ENCODE measurements at regions not wholly inside any gene's neighbourhood (a gene's known extent, or its start where the extent isn't known, plus 50 kb on each side); places are given as distances from the start of the nearest gene placed in this dataset.

DNA sequence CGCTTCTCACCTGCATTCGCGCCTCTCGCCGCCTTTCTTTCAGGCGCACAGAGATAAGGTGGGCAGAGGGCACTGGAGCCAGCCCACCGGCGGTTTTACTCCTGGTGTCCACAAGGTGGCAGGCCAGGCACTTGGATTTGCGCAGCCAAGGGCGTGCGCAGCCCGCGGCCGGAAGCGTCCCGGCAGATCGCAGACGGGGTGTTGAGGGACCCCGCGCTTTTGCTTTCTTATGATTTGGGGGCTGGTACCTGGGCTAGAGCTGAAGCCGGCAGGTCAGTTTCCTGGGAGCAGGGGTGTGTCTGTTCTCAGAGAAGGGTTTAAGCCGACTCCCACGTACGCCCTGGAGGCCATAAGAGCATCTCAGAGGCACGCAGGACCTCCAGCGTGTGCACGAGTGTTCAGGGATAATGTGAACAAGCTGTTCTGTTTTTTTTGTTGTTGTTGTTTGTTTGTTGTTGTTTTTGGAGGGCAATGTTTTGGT lies 305.6 kb upstream of the CXCR4 start:
- Histone ChIP-seq H3K36me3 (no peaks in the 10 kb centered on the region), H3K9me3 (no peaks in the 10 kb centered on the region), H3K27me3 (peaks cover 0 to 34% of the 10 kb centered on the region in 2 donors), H3K4me3 (peak overlapping the region in 1 of 2 donors; percentile 23), H3K27ac (no peak overlapping the region), H3K4me1 (peaks cover 0 to 11% of the 10 kb centered on the region in 2 donors)
- TF ChIP-seq CTCF (IDR thresholded peaks at IDR 0.05): peak; percentile 81 to 90
- intact Hi-C loops (cut with DNase I): no loop called here
- DNase-seq (peak; percentile 56 to 94 (median 72)), ATAC-seq (peak; percentile 99)

- Histone ChIP-seq H3K27me3 (peaks cover 0 to 34% of the 10 kb centered on the region in 2 donors), H3K9me3 (no peaks in the 10 kb centered on the region), H3K4me3 (no peak overlapping the region), H3K36me3 (no peaks in the 10 kb centered on the region), H3K4me1 (peaks cover 0 to 11% of the 10 kb centered on the region in 2 donors), H3K27ac (no peak overlapping the region)
- no peak for DNase-seq
- intact Hi-C loops (cut with DNase I): no loop called here
- TF ChIP-seq CTCF (IDR thresholded peaks at IDR 0.05): no peak
- ATAC-seq: no peak
These were observed 304.6 kb upstream of the CXCR4 start for GRCh38 chr2:136422512-136422911.

- intact Hi-C loops (cut with DNase I): no loop called here
- Histone ChIP-seq H3K27me3 (peaks cover 0 to 39% of the 10 kb centered on the region in 2 donors), H3K36me3 (no peaks in the 10 kb centered on the region), H3K27ac (no peak overlapping the region), H3K9me3 (no peaks in the 10 kb centered on the region), H3K4me3 (no peak overlapping the region), H3K4me1 (peaks cover 0 to 11% of the 10 kb centered on the region in 2 donors)
- ATAC-seq (no peak), DNase-seq (no peak)
- TF ChIP-seq CTCF (IDR thresholded peaks at IDR 0.05): no peak
These were observed 302.4 kb upstream of the CXCR4 start for GRCh38 chr2:136420346-136420745.

DNA sequence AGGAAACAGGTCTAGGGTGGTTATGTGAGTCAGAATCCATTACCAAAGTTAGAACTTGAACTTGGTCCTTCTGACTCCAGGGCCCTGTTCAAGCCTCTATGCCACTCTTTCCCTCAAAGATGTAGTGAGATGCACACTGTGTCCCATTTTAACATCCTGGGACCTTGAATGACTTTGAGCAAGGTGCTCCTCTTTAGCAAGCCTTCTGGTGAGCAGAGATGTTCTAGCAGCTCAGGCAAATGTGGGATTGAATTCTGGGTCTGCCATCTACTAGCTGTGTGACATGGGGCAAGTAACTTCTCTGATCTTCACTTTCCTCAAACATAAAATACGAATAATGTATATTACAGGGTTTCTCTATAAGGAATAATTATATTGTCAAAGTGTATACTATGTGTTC lies 294.0 kb upstream of the CXCR4 start:
- ATAC-seq (no peak), DNase-seq (no peak)
- TF ChIP-seq CTCF (IDR thresholded peaks at IDR 0.05): no peak
- intact Hi-C loops (cut with DNase I): no loop called here
- no peak overlapping the region for H3K4me3 ChIP-seq
- peaks cover 0 to 17% of the 10 kb centered on the region in 2 donors for H3K27me3 ChIP-seq
- H3K36me3 ChIP-seq: no peaks in the 10 kb centered on the region
- H3K4me1 ChIP-seq: no peaks in the 10 kb centered on the region
- no peak overlapping the region for H3K27ac ChIP-seq
- H3K9me3 ChIP-seq: no peaks in the 10 kb centered on the region

DNA sequence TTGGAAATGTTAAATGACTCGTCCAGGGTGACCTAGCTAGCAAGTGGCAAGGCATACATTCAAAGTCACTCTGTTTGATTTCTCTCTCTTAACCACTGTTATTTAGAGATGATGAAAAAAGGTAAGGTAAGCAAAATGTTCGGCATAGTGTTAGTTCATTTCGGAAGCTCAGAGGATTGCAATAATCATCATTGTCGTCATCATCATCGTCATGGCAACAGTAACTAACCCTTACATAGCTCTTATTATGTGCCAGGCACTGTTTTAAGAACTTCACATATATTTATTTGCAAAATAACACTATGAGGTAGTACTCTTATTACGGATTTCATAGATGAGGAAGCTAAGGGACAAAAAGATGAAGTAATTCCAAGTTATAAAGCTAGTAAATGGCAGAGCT lies 292.7 kb upstream of the CXCR4 start:
- Histone ChIP-seq H3K4me3 (no peak overlapping the region), H3K27me3 (peaks cover 0 to 24% of the 10 kb centered on the region in 2 donors), H3K4me1 (no peaks in the 10 kb centered on the region), H3K36me3 (no peaks in the 10 kb centered on the region), H3K9me3 (no peaks in the 10 kb centered on the region), H3K27ac (no peak overlapping the region)
- no peak for TF ChIP-seq CTCF (IDR thresholded peaks at IDR 0.05)
- DNase-seq (no peak), ATAC-seq (no peak)
- intact Hi-C loops (cut with DNase I): no loop called here

All from left lung (tissue), 4 donors.